Choroid plexus epithelial cell (primary cell): ENCODE measurements at regions not wholly inside any gene's neighbourhood (a gene's known extent, or its start where the extent isn't known, plus 50 kb on each side); places are given as distances from the start of the nearest gene placed in this dataset.
A peak's percentile ranks its signal among the peaks of the same experiment; 100 is the strongest.
"Not testable (repeated sequence)": the region's sequence is repeated elsewhere in the genome, so short reads cannot be mapped to it uniquely, and the experiment has no call there.

Source experiments
- DNase-seq: peaks from one replicate; pipeline ENCODE4 v3.0.0-alpha.2; 2010; ENCODE audit warnings: low read depth
- H3K4me3 ChIP-seq: 2 replicates; pipeline ENCODE4 v1.5.1; 2011; ENCODE audit warnings: low read depth, mild to moderate bottlenecking, control low read depth, low read length, moderate library complexity
- CTCF ChIP-seq: conservative IDR thresholded peaks from 2 replicates; pipeline ENCODE4 v1.5.1; 2011; ENCODE audit warnings: low read depth, mild to moderate bottlenecking, control low read depth, inconsistent platforms, low read length, moderate library complexity

- H3K4me3 ChIP-seq = no peak overlapping the region
These were observed 163.2 kb upstream of the NBPF11 start for GRCh38 chr1:148315071-148315811.

GRCh38 chr1:148310807-148311206 is 158.7 kb upstream of the NBPF11 start:
- TF ChIP-seq CTCF = no peak
- no peak overlapping the region for H3K4me3 ChIP-seq
- DNase-seq = peak; percentile 17

More at GRCh38 chr1:148315071-148315811, 163.2 kb upstream of the NBPF11 start:
- TF ChIP-seq CTCF = no peak
- peak; percentile 29 for DNase-seq

- no peak for TF ChIP-seq CTCF
- no peak overlapping the region for H3K4me3 ChIP-seq
- no peak for DNase-seq
These were observed 157.9 kb upstream of the NBPF11 start for GRCh38 chr1:148309940-148310500.

- TF ChIP-seq CTCF = no peak
- DNase-seq = no peak
- H3K4me3 ChIP-seq = no peak overlapping the region
These were observed 156.9 kb upstream of the NBPF11 start for GRCh38 chr1:148308832-148309458.

- H3K4me3 ChIP-seq = no peak overlapping the region
- no peak for TF ChIP-seq CTCF
- DNase-seq = no peak
These were observed 155.6 kb upstream of the NBPF11 start for GRCh38 chr1:148307583-148308185.

GRCh38 chr1:148304935-148305334 is 152.9 kb upstream of the NBPF11 start:
- not testable (repeated sequence) for H3K4me3 ChIP-seq
- peak; percentile 53 for DNase-seq

- not testable (repeated sequence) for DNase-seq
- peak overlapping the region; percentile 61 for H3K4me3 ChIP-seq
These were observed 150.7 kb upstream of the NBPF11 start for GRCh38 chr1:148302586-148303364.

- not testable (repeated sequence) for DNase-seq, H3K4me3 ChIP-seq
These were observed 145.8 kb upstream of the NBPF11 start for GRCh38 chr1:148297852-148298251.
